Osteoblast (primary cell): ENCODE measurements at regions not wholly inside any gene's neighbourhood (a gene's known extent, or its start where the extent isn't known, plus 50 kb on each side); places are given as distances from the start of the nearest gene placed in this dataset.

Experiments used
- DNase-seq: peaks from one replicate; pipeline ENCODE4 v3.0.0; 2011; ENCODE audit warnings: low spot score, mixed read lengths; ENCODE audit not compliant: insufficient read length; ENCODE audit errors: missing footprints
- H2AFZ ChIP-seq: 2 replicates; pipeline ENCODE4 v1.6.0; 2011; ENCODE audit warnings: mild to moderate bottlenecking, low read length
- H3K27ac ChIP-seq: 2 replicates; pipeline ENCODE4 v1.5.1; 2011; ENCODE audit warnings: mild to moderate bottlenecking, low read depth, low read length, moderate library complexity
- H3K27me3 ChIP-seq: 2 replicates; pipeline ENCODE4 v1.6.0; 2012; ENCODE audit warnings: mild to moderate bottlenecking, control low read depth, inconsistent platforms, low read length, moderate library complexity; ENCODE audit not compliant: insufficient read depth
- H3K36me3 ChIP-seq: 2 replicates; pipeline ENCODE4 v1.5.1; 2011; ENCODE audit warnings: mild to moderate bottlenecking, low read length, control low read depth, moderate library complexity; ENCODE audit not compliant: insufficient read depth
- H3K4me1 ChIP-seq: 2 replicates; pipeline ENCODE4 v1.5.1; 2011; ENCODE audit warnings: mild to moderate bottlenecking, low read length, control low read depth, moderate library complexity; ENCODE audit not compliant: insufficient read depth
- H3K4me2 ChIP-seq: 2 replicates; pipeline ENCODE4 v1.6.0; 2011; ENCODE audit warnings: mild to moderate bottlenecking, low read length; ENCODE audit not compliant: insufficient read depth
- H3K4me3 ChIP-seq: fragments of 200-600 bp; sonication (generic); 3 replicates; pipeline ENCODE4 v1.5.1; 2012; ENCODE audit warnings: mild to moderate bottlenecking, low read length, inconsistent platforms; ENCODE audit not compliant: insufficient read depth
- H3K79me2 ChIP-seq: 2 replicates; pipeline ENCODE4 v1.6.0; 2012; ENCODE audit warnings: mild to moderate bottlenecking, low read length, control low read depth, inconsistent platforms; ENCODE audit not compliant: insufficient read depth
- H3K9me3 ChIP-seq: 2 replicates; pipeline ENCODE4 v1.5.1; 2011; ENCODE audit warnings: low read depth, low read length, control low read depth
- H4K20me1 ChIP-seq: 2 replicates; pipeline ENCODE4 v1.6.0; 2012; ENCODE audit warnings: mild to moderate bottlenecking, low read length, control low read depth; ENCODE audit not compliant: insufficient read depth
- CTCF ChIP-seq: IDR thresholded peaks from 2 replicates; pipeline ENCODE4 v1.5.1; 2011; ENCODE audit warnings: mild to moderate bottlenecking, low read depth, low read length, moderate library complexity; ENCODE audit errors: extremely low read depth

GRCh38 chr21:34302521-34302920 lies 61.3 kb upstream of the KCNE2 start:
- H3K79me2 ChIP-seq = no peaks in the 10 kb centered on the region
- H2AFZ ChIP-seq = no peak overlapping the region
- no peak for DNase-seq
- H3K36me3 ChIP-seq = no peaks in the 10 kb centered on the region
- no peak overlapping the region for H3K4me3 ChIP-seq
- H3K27me3 ChIP-seq = peaks cover 19% of the 10 kb centered on the region
- H3K4me2 ChIP-seq = no peak overlapping the region
- H3K27ac ChIP-seq = no peak overlapping the region
- H3K9me3 ChIP-seq = no peaks in the 10 kb centered on the region
- H3K4me1 ChIP-seq = no peaks in the 10 kb centered on the region
- TF ChIP-seq CTCF = no peak
- no peaks in the 10 kb centered on the region for H4K20me1 ChIP-seq

GRCh38 chr21:34305605-34306604 lies 57.9 kb upstream of the KCNE2 start:
- H3K4me1 ChIP-seq = no peaks in the 10 kb centered on the region
- H3K27me3 ChIP-seq = peaks cover 7% of the 10 kb centered on the region
- no peak for TF ChIP-seq CTCF
- no peak overlapping the region for H3K27ac ChIP-seq
- no peak overlapping the region for H3K4me3 ChIP-seq
- no peaks in the 10 kb centered on the region for H4K20me1 ChIP-seq
- DNase-seq = no peak
- no peaks in the 10 kb centered on the region for H3K36me3 ChIP-seq
- H3K4me2 ChIP-seq = no peak overlapping the region
- H3K9me3 ChIP-seq = no peaks in the 10 kb centered on the region
- no peak overlapping the region for H2AFZ ChIP-seq
- no peaks in the 10 kb centered on the region for H3K79me2 ChIP-seq

- DNase-seq = no peak
- Histone ChIP-seq H3K9me3 (no peaks in the 10 kb centered on the region), H3K4me1 (no peaks in the 10 kb centered on the region), H3K27me3 (peaks cover 7% of the 10 kb centered on the region), H3K36me3 (no peaks in the 10 kb centered on the region), H3K4me2 (no peak overlapping the region), H4K20me1 (no peaks in the 10 kb centered on the region), H3K27ac (no peak overlapping the region), H3K4me3 (no peak overlapping the region), H3K79me2 (no peaks in the 10 kb centered on the region), H2AFZ (no peak overlapping the region)
- TF ChIP-seq CTCF = no peak
Observed at GRCh38 chr21:34307991-34308532, 55.7 kb upstream of the KCNE2 start.
